ENCODE measurements at regions not wholly inside any gene's neighbourhood (a gene's known extent, or its start where the extent isn't known, plus 50 kb on each side); places are given as distances from the start of the nearest gene placed in this dataset.

GRCh38 chr12:97801471-97802059 lies 339.0 kb downstream of the RMST start:
- no peaks in the 10 kb centered on the region for H4K20me1 ChIP-seq (ENCODE audit: insufficient read depth)
- no peak overlapping the region for H2AFZ ChIP-seq (ENCODE audit: low read depth, low read length)
- H3K4me2 ChIP-seq (ENCODE audit: low read length), result no peak overlapping the region
- TF ChIP-seq EZH2 (IDR thresholded peaks at IDR 0.05; ENCODE audit: borderline replicate concordance, insufficient read depth, low read length, poor library complexity, severe bottlenecking), result no peak
- TF ChIP-seq TAF1 (IDR thresholded peaks at IDR 0.05; ENCODE audit: low read depth), result no peak
- TF ChIP-seq EP300 (conservative IDR thresholded peaks at IDR 0.05; ENCODE audit: poor library complexity, severe bottlenecking), result no peak
- TF ChIP-seq POLR2AphosphoS5 (IDR thresholded peaks at IDR 0.05), result no peak
- TF ChIP-seq MXI1 (conservative IDR thresholded peaks at IDR 0.05; ENCODE audit: poor library complexity, severe bottlenecking), result no peak
- TF ChIP-seq, protein P1, sequence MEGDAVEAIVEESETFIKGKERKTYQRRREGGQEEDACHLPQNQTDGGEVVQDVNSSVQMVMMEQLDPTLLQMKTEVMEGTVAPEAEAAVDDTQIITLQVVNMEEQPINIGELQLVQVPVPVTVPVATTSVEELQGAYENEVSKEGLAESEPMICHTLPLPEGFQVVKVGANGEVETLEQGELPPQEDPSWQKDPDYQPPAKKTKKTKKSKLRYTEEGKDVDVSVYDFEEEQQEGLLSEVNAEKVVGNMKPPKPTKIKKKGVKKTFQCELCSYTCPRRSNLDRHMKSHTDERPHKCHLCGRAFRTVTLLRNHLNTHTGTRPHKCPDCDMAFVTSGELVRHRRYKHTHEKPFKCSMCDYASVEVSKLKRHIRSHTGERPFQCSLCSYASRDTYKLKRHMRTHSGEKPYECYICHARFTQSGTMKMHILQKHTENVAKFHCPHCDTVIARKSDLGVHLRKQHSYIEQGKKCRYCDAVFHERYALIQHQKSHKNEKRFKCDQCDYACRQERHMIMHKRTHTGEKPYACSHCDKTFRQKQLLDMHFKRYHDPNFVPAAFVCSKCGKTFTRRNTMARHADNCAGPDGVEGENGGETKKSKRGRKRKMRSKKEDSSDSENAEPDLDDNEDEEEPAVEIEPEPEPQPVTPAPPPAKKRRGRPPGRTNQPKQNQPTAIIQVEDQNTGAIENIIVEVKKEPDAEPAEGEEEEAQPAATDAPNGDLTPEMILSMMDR (IDR thresholded peaks at IDR 0.05; ENCODE audit: poor library complexity, severe bottlenecking), result no peak
- TF ChIP-seq, protein P2, sequence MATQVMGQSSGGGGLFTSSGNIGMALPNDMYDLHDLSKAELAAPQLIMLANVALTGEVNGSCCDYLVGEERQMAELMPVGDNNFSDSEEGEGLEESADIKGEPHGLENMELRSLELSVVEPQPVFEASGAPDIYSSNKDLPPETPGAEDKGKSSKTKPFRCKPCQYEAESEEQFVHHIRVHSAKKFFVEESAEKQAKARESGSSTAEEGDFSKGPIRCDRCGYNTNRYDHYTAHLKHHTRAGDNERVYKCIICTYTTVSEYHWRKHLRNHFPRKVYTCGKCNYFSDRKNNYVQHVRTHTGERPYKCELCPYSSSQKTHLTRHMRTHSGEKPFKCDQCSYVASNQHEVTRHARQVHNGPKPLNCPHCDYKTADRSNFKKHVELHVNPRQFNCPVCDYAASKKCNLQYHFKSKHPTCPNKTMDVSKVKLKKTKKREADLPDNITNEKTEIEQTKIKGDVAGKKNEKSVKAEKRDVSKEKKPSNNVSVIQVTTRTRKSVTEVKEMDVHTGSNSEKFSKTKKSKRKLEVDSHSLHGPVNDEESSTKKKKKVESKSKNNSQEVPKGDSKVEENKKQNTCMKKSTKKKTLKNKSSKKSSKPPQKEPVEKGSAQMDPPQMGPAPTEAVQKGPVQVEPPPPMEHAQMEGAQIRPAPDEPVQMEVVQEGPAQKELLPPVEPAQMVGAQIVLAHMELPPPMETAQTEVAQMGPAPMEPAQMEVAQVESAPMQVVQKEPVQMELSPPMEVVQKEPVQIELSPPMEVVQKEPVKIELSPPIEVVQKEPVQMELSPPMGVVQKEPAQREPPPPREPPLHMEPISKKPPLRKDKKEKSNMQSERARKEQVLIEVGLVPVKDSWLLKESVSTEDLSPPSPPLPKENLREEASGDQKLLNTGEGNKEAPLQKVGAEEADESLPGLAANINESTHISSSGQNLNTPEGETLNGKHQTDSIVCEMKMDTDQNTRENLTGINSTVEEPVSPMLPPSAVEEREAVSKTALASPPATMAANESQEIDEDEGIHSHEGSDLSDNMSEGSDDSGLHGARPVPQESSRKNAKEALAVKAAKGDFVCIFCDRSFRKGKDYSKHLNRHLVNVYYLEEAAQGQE (IDR thresholded peaks at IDR 0.05; ENCODE audit: borderline replicate concordance), result no peak
- TF ChIP-seq SMC3 (conservative IDR thresholded peaks at IDR 0.05; ENCODE audit: poor library complexity), result no peak
- no peak for TF ChIP-seq RAD21 (conservative IDR thresholded peaks at IDR 0.05)
- H3K4me3 ChIP-seq (ENCODE audit: low read length), result no peak overlapping the region
- no peaks in the 10 kb centered on the region for H3F3A ChIP-seq (ENCODE audit: insufficient read depth, low read length, poor library complexity, severe bottlenecking)
- no peaks in the 10 kb centered on the region for H3K9me3 ChIP-seq (ENCODE audit: low read length)
- H3K36me3 ChIP-seq (ENCODE audit: insufficient read depth, low read length), result no peaks in the 10 kb centered on the region
- H3K27me3 ChIP-seq (ENCODE audit: insufficient read depth, low read depth, low read length), result no peaks in the 10 kb centered on the region
- no peak overlapping the region for H3K9ac ChIP-seq (ENCODE audit: low read length)
- no peaks in the 10 kb centered on the region for H3K9me2 ChIP-seq (ENCODE audit: insufficient read depth, low read length)
- no peaks in the 10 kb centered on the region for H3K79me2 ChIP-seq (replicated peaks; ENCODE audit: insufficient read depth, low read length)
- H3K27ac ChIP-seq (ENCODE audit: low read length), result no peak overlapping the region

- Histone ChIP-seq H3K9ac (ENCODE audit: low read length) (no peak overlapping the region), H3K4me2 (ENCODE audit: low read length) (no peak overlapping the region), H2AFZ (ENCODE audit: low read depth, low read length) (no peak overlapping the region), H3K9me3 (ENCODE audit: low read length) (no peaks in the 10 kb centered on the region), H3K4me3 (ENCODE audit: low read length) (no peak overlapping the region), H3K36me3 (ENCODE audit: insufficient read depth, low read length) (no peaks in the 10 kb centered on the region), H3K79me2 (replicated peaks; ENCODE audit: insufficient read depth, low read length) (no peaks in the 10 kb centered on the region), H3K27me3 (ENCODE audit: insufficient read depth, low read depth, low read length) (no peaks in the 10 kb centered on the region), H4K20me1 (ENCODE audit: insufficient read depth) (no peaks in the 10 kb centered on the region), H3F3A (ENCODE audit: insufficient read depth, low read length, poor library complexity, severe bottlenecking) (no peaks in the 10 kb centered on the region), H3K9me2 (ENCODE audit: insufficient read depth, low read length) (no peaks in the 10 kb centered on the region), H3K27ac (ENCODE audit: low read length) (no peak overlapping the region)
- TF ChIP-seq RAD21 (conservative IDR thresholded peaks at IDR 0.05) (no peak), TAF1 (IDR thresholded peaks at IDR 0.05; ENCODE audit: low read depth) (no peak), EZH2 (IDR thresholded peaks at IDR 0.05; ENCODE audit: borderline replicate concordance, insufficient read depth, low read length, poor library complexity, severe bottlenecking) (no peak), SMC3 (conservative IDR thresholded peaks at IDR 0.05; ENCODE audit: poor library complexity) (no peak), EP300 (conservative IDR thresholded peaks at IDR 0.05; ENCODE audit: poor library complexity, severe bottlenecking) (no peak), POLR2AphosphoS5 (IDR thresholded peaks at IDR 0.05) (no peak), MXI1 (conservative IDR thresholded peaks at IDR 0.05; ENCODE audit: poor library complexity, severe bottlenecking) (no peak)
- TF ChIP-seq, protein P2 (IDR thresholded peaks at IDR 0.05; ENCODE audit: borderline replicate concordance), result no peak
- TF ChIP-seq, protein P1 (IDR thresholded peaks at IDR 0.05; ENCODE audit: poor library complexity, severe bottlenecking), result no peak
Observed at GRCh38 chr12:97805146-97805545, 342.5 kb downstream of the RMST start.

Measured in neural cell (in vitro differentiated cells).